GM18517 (cell line): ENCODE measurements at regions not wholly inside any gene's neighbourhood (a gene's known extent, or its start where the extent isn't known, plus 50 kb on each side); places are given as distances from the start of the nearest gene placed in this dataset.

Experiments
- ATAC-seq: cut with Tn5 transposase; IDR thresholded peaks from one replicate; pipeline ENCODE4 v1.9.1; 2021; ENCODE audit warnings: mild to moderate bottlenecking, moderate library complexity; ENCODE audit not compliant: unreplicated experiment

DNA sequence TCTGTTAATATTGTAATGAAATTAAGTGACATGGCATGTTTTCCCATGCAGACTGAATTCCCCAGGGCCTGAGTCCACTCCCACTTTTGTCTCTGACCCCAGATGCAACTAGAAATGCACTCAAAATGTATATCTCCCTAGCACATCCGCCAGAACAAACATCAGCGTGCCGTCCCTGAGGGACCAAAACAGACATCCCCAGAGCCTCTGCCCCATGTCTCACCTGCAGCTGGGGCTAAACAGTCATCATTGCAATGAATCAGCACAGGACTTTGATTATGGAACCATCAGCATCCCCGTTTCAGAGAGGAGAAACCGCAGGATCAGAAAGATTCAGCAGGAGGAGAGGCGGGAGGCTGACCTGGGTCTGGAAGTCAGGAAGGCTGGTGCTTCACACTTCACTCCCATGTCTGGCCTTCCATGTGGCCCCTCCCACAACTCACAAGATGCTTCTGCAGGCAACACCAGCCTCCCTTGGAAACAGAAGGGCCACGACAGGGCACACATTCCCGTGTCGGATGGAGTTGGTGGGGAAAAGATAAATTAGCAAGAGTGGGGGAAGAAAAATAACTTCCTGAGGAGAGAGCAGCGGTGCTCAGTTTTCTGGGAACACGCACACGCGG is 130.6 kb upstream of the VSTM2B start:
- ATAC-seq = no peak

DNA sequence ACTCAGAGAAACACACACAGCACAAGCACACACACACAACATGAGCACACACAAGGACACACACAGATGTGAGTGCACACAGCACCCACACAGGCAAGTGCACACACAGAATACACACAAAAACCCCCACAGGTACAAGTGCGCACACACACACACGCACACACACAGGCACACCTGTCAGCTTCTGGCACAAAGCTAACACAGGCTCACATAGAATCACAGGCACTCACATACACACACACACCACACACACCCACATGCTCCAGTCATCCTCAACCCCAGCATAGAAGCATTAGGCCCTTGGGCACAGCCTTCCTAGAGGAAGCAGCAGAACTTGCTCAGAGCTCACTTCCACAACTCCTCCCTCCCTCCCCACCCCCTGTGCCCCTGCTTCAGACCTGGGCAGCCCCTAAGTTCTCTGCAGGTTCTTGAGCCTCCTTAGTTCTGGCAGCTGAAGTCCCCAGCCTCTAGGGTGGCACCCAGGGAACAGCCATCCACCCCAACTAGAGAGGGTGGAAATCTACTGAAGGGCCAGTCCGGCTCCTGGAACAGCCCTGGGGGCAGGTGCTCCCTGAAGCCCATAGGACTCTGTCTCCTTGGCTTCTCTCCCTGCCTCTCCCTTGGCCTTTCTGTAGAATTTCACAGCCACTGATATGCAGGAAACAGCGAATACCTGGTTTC is 129.9 kb upstream of the VSTM2B start:
- no peak for ATAC-seq

- ATAC-seq = no peak
Observed at GRCh38 chr19:29396925-29397324, 128.9 kb upstream of the VSTM2B start.

DNA sequence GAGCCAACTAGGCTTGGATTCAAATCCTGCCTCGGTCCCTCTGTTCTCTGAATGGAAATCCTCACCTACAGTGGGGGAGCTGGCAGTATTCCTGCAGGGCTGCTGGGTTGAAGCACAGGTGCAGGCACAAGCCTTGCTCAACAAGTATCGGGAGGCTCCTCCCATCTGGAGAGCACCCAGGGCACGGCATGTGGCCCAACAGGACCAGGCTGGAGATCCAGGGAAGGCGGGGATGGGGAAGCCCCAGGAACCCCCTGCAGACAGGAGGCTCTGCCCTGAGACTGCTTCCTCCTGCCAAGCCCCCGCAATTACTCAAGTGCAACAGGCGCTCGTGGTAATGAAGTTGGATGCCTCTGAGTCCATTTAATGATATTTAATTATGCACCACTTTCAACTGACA is 128.0 kb upstream of the VSTM2B start:
- no peak for ATAC-seq

DNA sequence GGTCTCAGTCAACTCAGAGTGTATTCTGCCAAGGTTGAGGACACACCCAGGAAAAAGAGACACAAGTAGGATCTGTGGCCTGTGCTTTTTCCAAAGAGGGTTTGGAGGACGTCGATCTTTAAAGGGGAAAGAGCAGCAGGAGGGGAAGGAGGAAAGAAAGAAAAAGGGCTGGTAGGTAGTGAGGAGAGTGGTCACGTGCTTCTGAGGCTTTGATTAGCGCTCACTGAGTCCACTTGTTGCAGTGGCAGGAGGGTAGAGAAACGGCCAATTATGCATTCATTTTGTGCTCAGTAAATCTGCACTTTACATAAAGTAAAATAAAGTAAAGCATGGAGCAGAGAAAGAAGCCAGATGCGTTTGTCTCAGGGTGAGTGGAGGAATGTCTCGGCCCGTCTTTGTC is 126.0 kb upstream of the VSTM2B start:
- ATAC-seq = no peak

GRCh38 chr19:29400917-29401711 is 124.7 kb upstream of the VSTM2B start:
- no peak for ATAC-seq

GRCh38 chr19:29401712-29402421 is 123.9 kb upstream of the VSTM2B start:
- ATAC-seq = no peak

DNA sequence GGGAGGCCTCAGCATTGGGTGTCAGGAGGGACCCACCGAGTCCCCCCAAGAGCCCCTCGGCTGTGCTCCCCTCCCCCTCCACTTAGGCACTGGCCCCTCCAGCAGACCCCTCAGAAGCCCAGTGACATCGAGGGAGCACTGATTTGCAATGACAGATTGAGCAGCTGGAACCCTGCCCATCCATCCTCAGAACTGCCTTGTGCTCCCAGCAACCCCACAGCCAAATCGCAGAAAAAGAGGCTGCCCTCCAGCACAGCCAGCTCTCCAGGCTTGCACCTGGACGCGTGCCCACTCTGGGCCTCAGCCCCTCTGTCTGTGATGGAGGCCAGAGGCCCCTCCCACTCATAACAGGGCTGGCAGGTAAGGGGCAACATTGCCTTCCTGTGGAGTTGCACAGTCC is 123.2 kb upstream of the VSTM2B start:
- no peak for ATAC-seq

GRCh38 chr19:29404015-29404414 is 121.8 kb upstream of the VSTM2B start:
- ATAC-seq = no peak

DNA sequence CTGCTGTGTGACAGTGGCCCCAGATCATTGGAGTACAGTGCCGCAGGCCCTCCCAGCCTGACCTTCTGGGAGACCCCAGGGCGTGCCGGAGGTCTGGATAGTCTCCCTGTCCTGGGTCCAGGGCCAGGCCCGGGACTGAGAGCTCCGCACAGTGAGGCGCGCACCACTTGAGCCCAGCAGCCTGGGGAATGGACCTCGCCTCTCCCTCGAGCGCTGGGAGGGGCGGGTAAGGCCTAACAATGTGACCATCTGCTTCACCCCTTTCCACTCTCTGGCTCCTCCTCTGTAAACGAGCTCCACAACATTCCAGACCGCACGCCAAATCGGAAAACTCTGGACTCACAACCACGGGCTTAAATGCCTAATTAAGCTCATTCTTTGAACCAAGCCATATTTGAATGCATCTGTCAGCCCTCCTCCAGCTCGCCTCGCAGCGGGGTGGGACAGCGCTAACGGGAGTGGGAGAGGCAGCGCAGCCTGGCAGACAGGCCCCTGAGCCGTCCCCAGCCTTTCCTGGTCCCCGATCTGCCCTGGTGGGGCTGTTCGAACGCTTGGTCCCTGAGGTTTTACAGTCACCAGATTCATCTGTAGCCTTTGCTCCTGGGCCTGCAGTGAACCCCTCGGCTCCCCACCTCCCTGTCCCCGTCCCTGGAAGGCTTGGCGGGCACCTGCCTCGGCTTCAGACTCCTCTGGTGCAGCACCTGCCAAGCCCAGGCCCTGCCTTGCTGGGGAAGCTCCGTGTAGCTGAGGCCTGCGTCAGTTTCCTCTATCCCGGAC is 120.7 kb upstream of the VSTM2B start:
- no peak for ATAC-seq

DNA sequence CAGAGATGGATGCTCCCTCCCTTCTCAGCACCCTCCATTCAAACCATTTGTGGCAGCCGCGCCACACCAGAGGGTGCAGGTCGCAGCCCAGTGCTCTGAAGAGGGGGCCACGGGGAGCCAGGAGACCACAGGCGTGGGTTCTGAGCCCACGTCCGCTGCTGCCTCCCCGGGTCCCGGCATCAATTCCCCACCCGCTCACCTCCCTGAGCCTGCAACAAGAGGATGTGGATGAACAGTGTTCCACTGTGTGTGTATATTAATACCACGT is 120.1 kb upstream of the VSTM2B start:
- ATAC-seq = no peak

- no peak for ATAC-seq
Observed at GRCh38 chr19:29409076-29409862, 116.5 kb upstream of the VSTM2B start.

DNA sequence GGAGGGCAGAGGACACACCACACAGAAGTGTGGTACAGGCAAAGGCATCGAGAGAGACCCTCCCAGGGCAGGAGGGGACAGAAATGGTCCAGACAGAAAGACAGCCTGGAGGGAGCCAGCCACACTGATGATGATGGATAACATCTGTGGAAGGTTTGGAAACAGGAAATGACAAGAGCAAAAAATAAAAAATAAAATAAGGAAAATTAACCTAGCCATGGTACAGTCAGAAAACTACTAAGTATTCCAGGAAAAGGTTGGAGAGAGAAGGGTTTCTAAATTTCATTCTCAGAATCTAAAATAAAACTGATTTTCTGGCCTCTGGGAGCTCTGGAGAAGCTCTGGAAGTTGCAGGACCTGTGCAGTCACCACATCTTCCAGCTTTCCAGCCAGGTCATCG is 115.2 kb upstream of the VSTM2B start:
- no peak for ATAC-seq

GRCh38 chr19:29411113-29411581 is 114.6 kb upstream of the VSTM2B start:
- ATAC-seq = no peak

GRCh38 chr19:29413435-29413834 is 112.4 kb upstream of the VSTM2B start:
- ATAC-seq = no peak

GRCh38 chr19:29415507-29415906 is 110.3 kb upstream of the VSTM2B start:
- no peak for ATAC-seq

- no peak for ATAC-seq
Observed at GRCh38 chr19:29417048-29417447, 108.7 kb upstream of the VSTM2B start.

GRCh38 chr19:29418201-29418600 is 107.6 kb upstream of the VSTM2B start:
- ATAC-seq = no peak

DNA sequence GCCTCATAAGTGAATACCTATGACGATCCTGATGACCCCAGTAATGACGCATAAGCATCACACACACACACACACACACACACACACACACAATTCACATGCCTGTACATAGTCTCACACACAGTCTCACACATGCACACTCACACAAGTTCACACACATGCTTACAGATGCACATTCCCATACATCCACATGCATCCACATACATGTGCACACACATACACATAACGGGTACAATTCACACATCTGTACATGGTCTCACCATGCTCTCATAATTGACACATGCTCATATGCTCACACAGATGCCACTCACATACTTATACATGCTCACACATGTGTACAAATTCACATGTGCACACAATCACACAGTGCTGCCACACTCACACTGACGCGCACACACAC is 105.7 kb upstream of the VSTM2B start:
- no peak for ATAC-seq
